Activated T-cell treated with anti-CD3 and anti-CD28 coated beads, Interleukin-2, amount 50 U/mL, for 4 hours (primary cell): ENCODE measurements at regions not wholly inside any gene's neighbourhood (a gene's known extent, or its start where the extent isn't known, plus 50 kb on each side); places are given as distances from the start of the nearest gene placed in this dataset.
"Not testable (repeated sequence)": the region's sequence is repeated elsewhere in the genome, so short reads cannot be mapped to it uniquely, and the experiment has no call there.

ENCODE experiments used
- ATAC-seq, 2 donors: fragments of 200-7000 bp; cut with Tn5 transposase; one replicate each; pipeline ENCODE4 v1.10.0; 2021
- DNase-seq: peaks from one replicate; pipeline ENCODE4 v3.0.0-alpha.2; 2020
- H3K27me3 Mint-ChIP-seq: one replicate; pipeline ENCODE4 v1.8.0; 2021; ENCODE audit warnings: low read depth, mixed read lengths
- H3K36me3 Mint-ChIP-seq: one replicate; pipeline ENCODE4 v1.8.0; 2022; ENCODE audit warnings: mixed read lengths; ENCODE audit not compliant: insufficient read depth
- H3K4me1 Mint-ChIP-seq: one replicate; pipeline ENCODE4 v1.8.0; 2021; ENCODE audit warnings: low read depth, mixed read lengths
- H3K4me3 Mint-ChIP-seq: one replicate; pipeline ENCODE4 v1.8.0; 2021; ENCODE audit warnings: mild to moderate bottlenecking, moderate library complexity, mixed read lengths
- H3K9me3 Mint-ChIP-seq: one replicate; pipeline ENCODE4 v1.8.0; 2021; ENCODE audit warnings: mixed read lengths

DNA sequence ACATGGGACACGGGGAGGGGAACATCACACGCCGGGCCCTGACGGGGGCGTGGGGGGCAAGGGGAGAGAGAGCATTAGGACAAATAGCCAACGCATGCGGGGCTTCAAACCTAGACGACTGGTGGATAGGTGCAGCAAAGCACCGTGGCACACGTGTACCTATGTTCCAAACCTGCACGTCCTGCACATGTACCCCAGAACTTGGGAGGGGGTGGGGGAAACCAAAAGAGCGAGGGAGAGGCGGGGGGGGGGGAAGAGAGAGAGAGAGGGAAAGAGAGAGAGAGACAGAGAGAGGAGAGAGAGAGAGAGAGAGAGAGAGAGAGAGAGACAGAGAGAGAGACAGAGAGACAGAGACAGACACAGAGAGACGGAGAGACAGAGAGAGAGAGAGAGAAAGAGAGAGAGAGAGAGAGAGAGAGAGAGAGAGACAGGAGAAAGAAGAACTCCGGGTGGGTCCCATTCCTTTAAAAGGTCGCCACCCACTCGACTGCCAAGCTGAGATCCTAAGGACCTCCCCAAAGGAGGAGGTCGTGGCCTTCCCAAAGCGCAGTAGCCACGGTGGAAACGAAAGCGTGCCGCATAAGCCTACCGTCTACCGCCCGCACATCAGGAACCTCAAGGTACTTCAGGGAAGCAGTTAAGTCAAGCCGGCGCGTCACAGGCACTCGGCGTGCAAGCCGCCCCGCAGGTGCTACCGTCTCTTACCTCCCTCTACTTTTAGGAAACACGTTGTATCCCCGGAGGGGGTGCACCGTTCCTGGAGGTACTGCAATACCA is 65.7 kb upstream of the RNU2-1 start:
- H3K4me1 Mint-ChIP-seq, ATAC-seq, H3K27me3 Mint-ChIP-seq, H3K9me3 Mint-ChIP-seq, DNase-seq, H3K4me3 Mint-ChIP-seq, H3K36me3 Mint-ChIP-seq: not testable (repeated sequence)

DNA sequence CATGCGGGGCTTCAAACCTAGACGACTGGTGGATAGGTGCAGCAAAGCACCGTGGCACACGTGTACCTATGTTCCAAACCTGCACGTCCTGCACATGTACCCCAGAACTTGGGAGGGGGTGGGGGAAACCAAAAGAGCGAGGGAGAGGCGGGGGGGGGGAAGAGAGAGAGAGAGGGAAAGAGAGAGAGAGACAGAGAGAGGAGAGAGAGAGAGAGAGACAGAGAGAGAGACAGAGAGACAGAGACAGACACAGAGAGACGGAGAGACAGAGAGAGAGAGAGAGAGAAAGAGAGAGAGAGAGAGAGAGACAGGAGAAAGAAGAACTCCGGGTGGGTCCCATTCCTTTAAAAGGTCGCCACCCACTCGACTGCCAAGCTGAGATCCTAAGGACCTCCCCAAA is 55.9 kb upstream of the RNU2-1 start:
- H3K27me3 Mint-ChIP-seq, H3K9me3 Mint-ChIP-seq, H3K36me3 Mint-ChIP-seq, H3K4me1 Mint-ChIP-seq, ATAC-seq, DNase-seq, H3K4me3 Mint-ChIP-seq: not testable (repeated sequence)

DNA sequence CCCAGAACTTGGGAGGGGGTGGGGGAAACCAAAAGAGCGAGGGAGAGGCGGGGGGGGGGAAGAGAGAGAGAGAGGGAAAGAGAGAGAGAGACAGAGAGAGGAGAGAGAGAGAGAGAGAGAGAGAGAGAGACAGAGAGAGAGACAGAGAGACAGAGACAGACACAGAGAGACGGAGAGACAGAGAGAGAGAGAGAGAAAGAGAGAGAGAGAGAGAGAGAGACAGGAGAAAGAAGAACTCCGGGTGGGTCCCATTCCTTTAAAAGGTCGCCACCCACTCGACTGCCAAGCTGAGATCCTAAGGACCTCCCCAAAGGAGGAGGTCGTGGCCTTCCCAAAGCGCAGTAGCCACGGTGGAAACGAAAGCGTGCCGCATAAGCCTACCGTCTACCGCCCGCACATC is 49.8 kb upstream of the RNU2-1 start:
- not testable (repeated sequence) for H3K36me3 Mint-ChIP-seq, H3K4me1 Mint-ChIP-seq, ATAC-seq, DNase-seq, H3K27me3 Mint-ChIP-seq, H3K4me3 Mint-ChIP-seq, H3K9me3 Mint-ChIP-seq
